Loucy (cell line): ENCODE measurements at regions not wholly inside any gene's neighbourhood (a gene's known extent, or its start where the extent isn't known, plus 50 kb on each side); places are given as distances from the start of the nearest gene placed in this dataset.

Source experiments
- H2AFZ ChIP-seq: fragments of 200-600 bp; sonication (generic); 2 replicates; pipeline ENCODE4 v1.6.0; 2016; ENCODE audit warnings: antibody characterized with exemption, mild to moderate bottlenecking, low read length, moderate library complexity
- H3F3A ChIP-seq: fragments of 200-600 bp; 2 replicates; pipeline ENCODE4 v1.6.0; 2016; ENCODE audit warnings: antibody characterized with exemption, low read depth, mild to moderate bottlenecking
- H3K27me3 ChIP-seq: fragments of 200-600 bp; sonication (generic); 2 replicates; pipeline ENCODE4 v1.6.1; 2014; ENCODE audit warnings: low read length, mild to moderate bottlenecking; ENCODE audit not compliant: insufficient read depth, poor library complexity, severe bottlenecking
- H3K36me3 ChIP-seq: fragments of 200-600 bp; sonication (generic); 2 replicates; pipeline ENCODE4 v1.6.1; 2016; ENCODE audit warnings: low read length; ENCODE audit not compliant: insufficient read depth
- H3K4me1 ChIP-seq: fragments of 200-600 bp; sonication (generic); 2 replicates; pipeline ENCODE4 v1.5.1; 2014; ENCODE audit warnings: low read length, mild to moderate bottlenecking; ENCODE audit not compliant: insufficient read depth, poor library complexity, severe bottlenecking
- H3K4me2 ChIP-seq: fragments of 200-600 bp; sonication (generic); 2 replicates; pipeline ENCODE4 v1.6.0; 2014; ENCODE audit warnings: antibody characterized with exemption, low read length, low read depth, mild to moderate bottlenecking; ENCODE audit not compliant: poor library complexity, severe bottlenecking
- H3K4me3 ChIP-seq: fragments of 200-600 bp; sonication (generic); 2 replicates; pipeline ENCODE4 v1.5.1; 2014; ENCODE audit warnings: low read length, mild to moderate bottlenecking, mixed read lengths; ENCODE audit not compliant: poor library complexity, severe bottlenecking
- H3K79me2 ChIP-seq: fragments of 200-600 bp; sonication (generic); 2 replicates; pipeline ENCODE4 v1.6.1; 2014; ENCODE audit warnings: low read length; ENCODE audit not compliant: insufficient read depth
- H3K9ac ChIP-seq: fragments of 200-600 bp; sonication (generic); 2 replicates; pipeline ENCODE4 v1.6.0; 2014; ENCODE audit warnings: mild to moderate bottlenecking, low read depth, low read length, moderate library complexity; ENCODE audit not compliant: poor library complexity, severe bottlenecking
- H3K9me2 ChIP-seq: fragments of 200-600 bp; sonication (generic); replicated peaks from 2 replicates; pipeline ENCODE4 v1.6.1; 2016; ENCODE audit warnings: low read depth, low read length, mixed read lengths
- H3K9me3 ChIP-seq: fragments of 200-600 bp; sonication (generic); 2 replicates; pipeline ENCODE4 v1.6.1; 2014; ENCODE audit warnings: mild to moderate bottlenecking, antibody characterized with exemption, low read length, low read depth; ENCODE audit not compliant: insufficient read depth
- H4K20me1 ChIP-seq: fragments of 200-600 bp; sonication (generic); 2 replicates; pipeline ENCODE4 v1.6.0; 2014; ENCODE audit warnings: antibody characterized with exemption, low read length, mild to moderate bottlenecking; ENCODE audit not compliant: insufficient read depth, poor library complexity, severe bottlenecking
- EZH2phosphoT487 ChIP-seq: fragments of 200-600 bp; IDR thresholded peaks from 2 replicates; pipeline ENCODE4 v1.6.1; 2018; ENCODE audit warnings: antibody characterized with exemption, mild to moderate bottlenecking, moderate library complexity, borderline replicate concordance
- TF ChIP-seq, protein P1 (sequence below): fragments of 200-600 bp; sonication (generic); conservative IDR thresholded peaks from 2 replicates; pipeline ENCODE4 v1.5.1; 2014; ENCODE audit warnings: mild to moderate bottlenecking, antibody characterized with exemption, low read length

DNA sequence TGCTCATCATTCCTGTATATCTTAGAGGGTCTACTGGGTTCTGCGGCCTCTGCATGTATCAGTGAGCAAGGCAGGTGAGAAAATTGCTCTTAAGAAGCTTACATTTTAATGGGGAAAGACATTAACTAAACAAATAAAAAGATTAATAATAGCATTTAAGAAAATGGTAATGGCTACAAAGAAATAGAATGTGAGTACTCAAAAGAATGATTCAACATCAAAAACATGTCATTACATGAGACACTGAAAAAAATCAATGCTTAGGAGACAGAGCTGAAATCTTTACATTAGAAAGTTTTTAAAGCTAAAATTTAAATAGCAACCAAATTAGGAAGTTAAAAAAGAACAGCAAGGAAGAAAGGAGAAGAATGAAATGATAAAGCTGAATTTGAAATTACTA lies 146.9 kb upstream of the PHACTR1 start:
- no peak overlapping the region for H3K4me2 ChIP-seq
- no peaks in the 10 kb centered on the region for H3K36me3 ChIP-seq
- H3K9me2 ChIP-seq = no peaks in the 10 kb centered on the region
- no peak overlapping the region for H3K4me3 ChIP-seq
- no peaks in the 10 kb centered on the region for H4K20me1 ChIP-seq
- H3K79me2 ChIP-seq = no peaks in the 10 kb centered on the region
- H3K4me1 ChIP-seq = no peaks in the 10 kb centered on the region
- H3K9me3 ChIP-seq = no peaks in the 10 kb centered on the region
- TF ChIP-seq EZH2phosphoT487 = no peak
- no peaks in the 10 kb centered on the region for H3F3A ChIP-seq
- peaks cover 5% of the 10 kb centered on the region for H3K27me3 ChIP-seq
- no peak overlapping the region for H3K9ac ChIP-seq
- H2AFZ ChIP-seq = no peak overlapping the region

DNA sequence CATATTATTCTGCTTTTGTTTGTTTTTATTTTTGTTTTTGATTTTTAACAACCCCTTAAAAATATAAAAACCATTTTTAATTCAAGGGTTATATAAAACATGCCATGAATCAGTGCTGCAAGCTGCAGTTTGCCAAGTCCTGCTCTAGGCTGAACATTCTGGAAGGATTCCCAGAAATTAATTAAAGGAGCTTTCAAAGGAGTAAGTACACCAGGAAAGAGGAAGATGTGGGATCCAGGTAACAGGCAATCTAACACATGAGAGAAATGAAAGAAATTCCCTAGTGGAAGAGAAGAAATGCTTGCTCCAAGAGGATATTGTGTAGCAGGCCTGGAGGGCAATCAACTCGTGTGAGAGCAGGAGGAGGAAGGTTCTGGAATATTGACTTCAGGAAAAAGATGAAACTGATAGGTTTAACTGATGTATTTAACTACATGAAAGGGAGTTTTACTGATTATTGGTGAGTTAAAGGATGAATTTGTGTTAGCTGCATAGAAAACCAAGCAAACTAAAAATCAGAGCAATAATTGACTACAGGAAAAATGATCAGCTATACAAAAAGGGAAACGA lies 146.0 kb upstream of the PHACTR1 start:
- Histone ChIP-seq H3K4me2 (no peak overlapping the region), H3K9me3 (no peaks in the 10 kb centered on the region), H2AFZ (no peak overlapping the region)

DNA sequence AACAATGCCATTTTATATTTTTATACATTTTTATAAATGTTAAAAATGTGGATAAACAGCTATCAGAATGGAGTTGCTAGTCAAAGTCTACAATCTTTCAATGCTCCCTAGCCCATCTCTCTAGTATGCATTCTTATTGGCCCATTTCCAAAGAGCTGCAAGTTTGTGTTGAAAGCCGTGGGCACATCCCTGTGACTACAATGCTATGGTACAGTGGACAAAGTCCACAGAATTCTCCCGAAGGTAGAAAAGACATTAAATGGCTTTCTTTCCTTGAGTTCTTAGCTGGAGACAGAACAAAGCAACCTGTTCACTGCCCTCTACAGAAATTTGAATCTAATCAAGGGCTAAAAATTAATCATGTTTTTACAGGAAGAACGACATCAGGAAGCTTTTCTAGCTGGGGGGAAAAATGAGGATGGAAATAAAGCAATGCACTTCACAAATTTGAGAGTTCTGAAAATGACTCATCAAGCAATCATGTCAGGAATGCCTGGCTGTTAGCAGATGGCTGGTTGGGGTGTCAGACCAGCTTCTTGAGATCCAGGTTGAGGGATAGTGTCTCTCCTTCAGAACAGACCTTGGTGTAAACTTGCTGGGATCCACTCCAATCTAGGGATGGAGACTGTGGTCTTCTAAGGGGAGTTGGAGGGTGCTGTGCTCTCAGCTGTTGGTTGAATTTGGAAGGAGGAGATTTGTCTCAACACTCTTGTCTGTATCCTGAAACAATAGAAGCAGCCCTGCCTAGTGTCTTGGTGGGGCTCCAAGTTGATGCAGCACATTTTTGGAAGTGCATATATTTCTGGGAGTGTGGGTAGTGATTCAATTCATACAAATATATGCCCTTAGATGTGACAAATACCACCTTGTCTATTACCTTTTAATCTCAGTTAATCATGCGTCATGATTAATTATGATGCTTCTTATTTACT lies 143.4 kb upstream of the PHACTR1 start:
- no peak overlapping the region for H3K4me3 ChIP-seq
- H4K20me1 ChIP-seq = no peaks in the 10 kb centered on the region
- no peaks in the 10 kb centered on the region for H3K9me3 ChIP-seq
- H3K4me2 ChIP-seq = no peak overlapping the region
- peaks cover 5% of the 10 kb centered on the region for H3K27me3 ChIP-seq
- H3K9ac ChIP-seq = no peak overlapping the region
- TF ChIP-seq, protein P1, sequence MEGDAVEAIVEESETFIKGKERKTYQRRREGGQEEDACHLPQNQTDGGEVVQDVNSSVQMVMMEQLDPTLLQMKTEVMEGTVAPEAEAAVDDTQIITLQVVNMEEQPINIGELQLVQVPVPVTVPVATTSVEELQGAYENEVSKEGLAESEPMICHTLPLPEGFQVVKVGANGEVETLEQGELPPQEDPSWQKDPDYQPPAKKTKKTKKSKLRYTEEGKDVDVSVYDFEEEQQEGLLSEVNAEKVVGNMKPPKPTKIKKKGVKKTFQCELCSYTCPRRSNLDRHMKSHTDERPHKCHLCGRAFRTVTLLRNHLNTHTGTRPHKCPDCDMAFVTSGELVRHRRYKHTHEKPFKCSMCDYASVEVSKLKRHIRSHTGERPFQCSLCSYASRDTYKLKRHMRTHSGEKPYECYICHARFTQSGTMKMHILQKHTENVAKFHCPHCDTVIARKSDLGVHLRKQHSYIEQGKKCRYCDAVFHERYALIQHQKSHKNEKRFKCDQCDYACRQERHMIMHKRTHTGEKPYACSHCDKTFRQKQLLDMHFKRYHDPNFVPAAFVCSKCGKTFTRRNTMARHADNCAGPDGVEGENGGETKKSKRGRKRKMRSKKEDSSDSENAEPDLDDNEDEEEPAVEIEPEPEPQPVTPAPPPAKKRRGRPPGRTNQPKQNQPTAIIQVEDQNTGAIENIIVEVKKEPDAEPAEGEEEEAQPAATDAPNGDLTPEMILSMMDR = no peak
- TF ChIP-seq EZH2phosphoT487 = no peak
- no peaks in the 10 kb centered on the region for H3F3A ChIP-seq
- no peaks in the 10 kb centered on the region for H3K9me2 ChIP-seq
- H3K79me2 ChIP-seq = no peaks in the 10 kb centered on the region
- no peaks in the 10 kb centered on the region for H3K4me1 ChIP-seq
- H2AFZ ChIP-seq = no peak overlapping the region
- H3K36me3 ChIP-seq = no peaks in the 10 kb centered on the region

More for the DNA sequence above, 146.0 kb upstream of the PHACTR1 start:
- H3K79me2 ChIP-seq = no peaks in the 10 kb centered on the region
- H3K27me3 ChIP-seq = peaks cover 5% of the 10 kb centered on the region
- no peaks in the 10 kb centered on the region for H3K4me1 ChIP-seq
- H3F3A ChIP-seq = no peaks in the 10 kb centered on the region
- no peaks in the 10 kb centered on the region for H3K9me2 ChIP-seq
- TF ChIP-seq EZH2phosphoT487 = no peak
- TF ChIP-seq, protein P1 = no peak
- no peaks in the 10 kb centered on the region for H4K20me1 ChIP-seq
- H3K4me3 ChIP-seq = no peak overlapping the region
- H3K36me3 ChIP-seq = no peaks in the 10 kb centered on the region
- H3K9ac ChIP-seq = no peak overlapping the region
